K562 (cell line): ENCODE measurements at regions not wholly inside any gene's neighbourhood (a gene's known extent, or its start where the extent isn't known, plus 50 kb on each side); places are given as distances from the start of the nearest gene placed in this dataset.

Experiments
- ATAC-seq: fragments of 200-7000 bp; cut with Tn5 transposase; 3 replicates; pipeline ENCODE4 v1.9.1; 2020; ENCODE audit warnings: moderate library complexity
- BruUV-seq: library from RNA; stranded (reverse); fragments of 400-500 nt; replicated peaks from 2 replicates; lab custom pipeline; 2021; lab: Mats Ljungman, UMichigan
- CTCF ChIA-PET: fragments of 300-600 bp; formaldehyde crosslinking; extraction: SDS; loops from one replicate; lab custom pipeline; 2021; ENCODE audit warnings: low intra/inter-chr PET ratio; lab: Yijun Ruan, JAX
- POLR2A ChIA-PET: fragments of 300-600, 350-650 bp; sonication (Branson Sonifier 250); formaldehyde crosslinking; extraction: SDS; loops from one replicate; lab custom pipeline; 2021; ENCODE audit warnings: antibody characterized with exemption, inconsistent platforms; lab: Yijun Ruan, JAX
- DNase-seq, 4 experiments: peaks; one replicate each; pipeline versions ENCODE4 v3.0.0 to v3.0.0-alpha.2; 2011 to 2018; ENCODE audit warnings: low spot score in 3 of 4, mixed read lengths in 3 of 4; ENCODE audit errors: extremely low read depth in 1 of 4
- FAIRE-seq: peaks from 2 replicates; lab custom pipeline; 2011; peaks lifted over from hg19 to GRCh38; lab: Jason Lieb, UNC
- H2AFZ ChIP-seq: 2 replicates; pipeline ENCODE4 v1.6.0; 2011; ENCODE audit warnings: low read depth, low read length, control low read depth, inconsistent platforms
- H3K27ac ChIP-seq: fragments of 200-600 bp; 3 replicates; pipeline ENCODE4 v1.8.0; 2011; ENCODE audit warnings: low read depth, mild to moderate bottlenecking, control low read depth, inconsistent platforms, low read length, moderate library complexity, mixed read lengths; ENCODE audit errors: extremely low read depth
- H3K27me3 ChIP-seq, 2 experiments: fragments of 300-600 bp in 1 of 2; 2 replicates in 1 of 2; 3 replicates in 1 of 2; pipeline versions ENCODE4 v1.6.0 to v1.8.0; 2011; ENCODE audit warnings: inconsistent platforms in 2 of 2, low read length in 2 of 2, mild to moderate bottlenecking in 1 of 2, mixed read lengths in 1 of 2, moderate library complexity in 1 of 2; ENCODE audit not compliant: control insufficient read depth in 2 of 2, insufficient read depth in 2 of 2
- H3K36me3 ChIP-seq: fragments of 300-600 bp; 3 replicates; pipeline ENCODE4 v1.8.0; 2011; ENCODE audit warnings: mild to moderate bottlenecking, low read length, inconsistent platforms; ENCODE audit not compliant: control insufficient read depth, insufficient read depth
- H3K4me1 ChIP-seq, 2 experiments: fragments of 200-600 bp in 1 of 2; replicated peaks in 1 of 2; 2 replicates in 1 of 2; 3 replicates in 1 of 2; pipeline versions ENCODE4 v1.5.1 to v1.8.0; 2011; ENCODE audit warnings: inconsistent platforms in 2 of 2, low read length in 2 of 2, mild to moderate bottlenecking in 1 of 2, mixed read lengths in 1 of 2, moderate library complexity in 1 of 2; ENCODE audit not compliant: control insufficient read depth in 2 of 2, insufficient read depth in 2 of 2
- H3K4me2 ChIP-seq: 2 replicates; pipeline ENCODE4 v1.6.1; 2011; ENCODE audit warnings: low read length, control low read depth, inconsistent platforms, mixed read lengths; ENCODE audit not compliant: insufficient read depth
- H3K4me3 ChIP-seq: fragments of 200-600 bp; sonication (generic), shearing (Covaris generic); 2 replicates; pipeline ENCODE4 v1.5.1; 2016; ENCODE audit warnings: control low read depth, inconsistent platforms
- H3K79me2 ChIP-seq: fragments of 200-600 bp; 3 replicates; pipeline ENCODE4 v1.8.0; 2011; ENCODE audit warnings: low read length, inconsistent platforms; ENCODE audit not compliant: control insufficient read depth, insufficient read depth
- H3K9ac ChIP-seq, 2 experiments: 2 replicates each; pipeline versions ENCODE4 v1.6.0 to v1.6.1; 2011; ENCODE audit warnings: low read depth in 2 of 2, low read length in 2 of 2, control low read depth in 1 of 2, inconsistent platforms in 1 of 2, mild to moderate bottlenecking in 1 of 2, mixed read lengths in 1 of 2; ENCODE audit not compliant: insufficient read depth in 1 of 2
- H3K9me1 ChIP-seq: one replicate; pipeline ENCODE4 v1.6.0; 2011; ENCODE audit warnings: inconsistent platforms, mild to moderate bottlenecking, low read length, moderate library complexity; ENCODE audit not compliant: control insufficient read depth, insufficient read depth
- H3K9me3 ChIP-seq: replicated peaks from 2 replicates; pipeline ENCODE4 v1.5.1; 2011; ENCODE audit warnings: low read depth, low read length, inconsistent platforms; ENCODE audit not compliant: control insufficient read depth, insufficient read depth
- H4K20me1 ChIP-seq: replicated peaks from 2 replicates; pipeline ENCODE4 v1.6.1; 2011; ENCODE audit warnings: low read length, inconsistent platforms, mixed read lengths; ENCODE audit not compliant: control insufficient read depth, insufficient read depth
- CREB3 ChIP-seq: fragments of 450-650 bp; conservative IDR thresholded peaks from 2 replicates; pipeline ENCODE4 v1.6.1; 2016; ENCODE audit warnings: missing genetic modification characterization, low read depth, mild to moderate bottlenecking, missing compliant biosample characterization, moderate library complexity
- FOXA3 ChIP-seq, 2 experiments: fragments of 450-650 bp in 1 of 2; sonication (generic) in 1 of 2; formaldehyde crosslinking; IDR thresholded peaks in 1 of 2; conservative IDR thresholded peaks in 1 of 2; 2 replicates each; pipeline versions ENCODE4 v1.4.0 to v1.8.0; 2020 to 2022; ENCODE audit warnings: mild to moderate bottlenecking in 2 of 2, missing genetic modification reagents in 1 of 2
- HMG20A ChIP-seq: fragments of 450-650 bp; formaldehyde crosslinking; conservative IDR thresholded peaks from 2 replicates; pipeline ENCODE4 v1.4.0; 2020; ENCODE audit warnings: mild to moderate bottlenecking, mixed read lengths
- MEIS2 ChIP-seq: fragments of 450-650 bp; IDR thresholded peaks from 2 replicates; pipeline ENCODE4 v1.6.1; 2014; ENCODE audit warnings: mild to moderate bottlenecking; ENCODE audit not compliant: partially characterized antibody
- WGBS: fragments of 100-300 bp; shearing (Covaris generic); methylation state at CpG from one replicate; pipeline ENCODE4 v1.1.6; 2016; ENCODE audit warnings: low coverage, mixed read lengths; ENCODE audit not compliant: insufficient coverage; ENCODE audit errors: missing lambda C conversion rate; 5-methylcytosine and 5-hydroxymethylcytosine counted together
- in situ Hi-C: fragments of 300-500 bp; cut with MboI; formaldehyde crosslinking; loops from 4 replicates; pipeline ENCODE4 v1.15.0; 2018; ENCODE audit warnings: inconsistent platforms, mixed read lengths
- intact Hi-C: fragments of 100-400 bp; cut with micrococcal nuclease; formaldehyde crosslinking; loops from 2 replicates; pipeline ENCODE4 v1.14.2; 2022
- TF ChIP-seq, protein P1 (sequence below): fragments of 450-650 bp; IDR thresholded peaks from 2 replicates; pipeline ENCODE4 v1.6.1; 2016
- TF ChIP-seq, protein P2 (sequence below), 2 experiments: fragments of 450-650 bp in 1 of 2; sonication (generic) in 1 of 2; formaldehyde crosslinking in 1 of 2; IDR thresholded peaks in 1 of 2; conservative IDR thresholded peaks in 1 of 2; 2 replicates each; pipeline versions ENCODE4 v1.6.1 to v1.8.1; 2016 to 2023; ENCODE audit warnings: mild to moderate bottlenecking in 2 of 2, moderate library complexity in 2 of 2, inconsistent platforms in 1 of 2, missing genetic modification reagents in 1 of 2
- TF ChIP-seq, protein P3 (sequence below), 2 experiments: fragments of 450-650 bp; formaldehyde crosslinking in 1 of 2; IDR thresholded peaks; 2 replicates each; pipeline versions ENCODE4 v1.4.0 to v1.6.1; 2014 to 2020; ENCODE audit warnings: mild to moderate bottlenecking in 2 of 2, borderline replicate concordance in 1 of 2, low read depth in 1 of 2

- 59% methylated on average over 3 of the region's 3 CpGs for WGBS
- Histone ChIP-seq H3K4me1 (peaks cover 2 to 6% of the 10 kb centered on the region in 2 experiments; a peak in 2 of 5 replicates), H3K4me2 (no peak overlapping the region), H3K9me1 (no peaks in the 10 kb centered on the region), H3K27me3 (no peaks in the 10 kb centered on the region), H3K27ac (no peak overlapping the region), H4K20me1 (no peaks in the 10 kb centered on the region), H3K79me2 (peaks cover 3% of the 10 kb centered on the region; the same call in 1 of the 3 replicates), H3K36me3 (peaks cover 8% of the 10 kb centered on the region; the same call in 2 of the 3 replicates), H2AFZ (no peak overlapping the region), H3K4me3 (no peak overlapping the region), H3K9me3 (no peaks in the 10 kb centered on the region), H3K9ac (no peak overlapping the region)
- no peak for ATAC-seq
- in situ Hi-C loops: no loop called here
- CTCF ChIA-PET: no interaction called here
- DNase-seq: no peak
- no TSS peak for BruUV-seq
- intact Hi-C loops: no loop called here
- no peak for FAIRE-seq
- POLR2A ChIA-PET: interaction anchor here (0.9 kb wide), 1 partner anchor 12 kb away, joined by 3 read pairs; no protein-coding TSS in a partner anchor
- TF ChIP-seq, protein P1, sequence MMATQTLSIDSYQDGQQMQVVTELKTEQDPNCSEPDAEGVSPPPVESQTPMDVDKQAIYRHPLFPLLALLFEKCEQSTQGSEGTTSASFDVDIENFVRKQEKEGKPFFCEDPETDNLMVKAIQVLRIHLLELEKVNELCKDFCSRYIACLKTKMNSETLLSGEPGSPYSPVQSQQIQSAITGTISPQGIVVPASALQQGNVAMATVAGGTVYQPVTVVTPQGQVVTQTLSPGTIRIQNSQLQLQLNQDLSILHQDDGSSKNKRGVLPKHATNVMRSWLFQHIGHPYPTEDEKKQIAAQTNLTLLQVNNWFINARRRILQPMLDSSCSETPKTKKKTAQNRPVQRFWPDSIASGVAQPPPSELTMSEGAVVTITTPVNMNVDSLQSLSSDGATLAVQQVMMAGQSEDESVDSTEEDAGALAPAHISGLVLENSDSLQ: peak; percentile 55
- TF ChIP-seq FOXA3 (CRISPR knock-in tag; conservative IDR thresholded peaks at IDR 0.05 in 1 of 2, IDR thresholded peaks at IDR 0.05 in 1 of 2) (0 out of 4 replicates have a peak, but pooled peaks of 1 of the 2 experiments have one; percentile 16), HMG20A (no peak), CREB3 (no peak), MEIS2 (peak; percentile 60)
- TF ChIP-seq, protein P2, sequence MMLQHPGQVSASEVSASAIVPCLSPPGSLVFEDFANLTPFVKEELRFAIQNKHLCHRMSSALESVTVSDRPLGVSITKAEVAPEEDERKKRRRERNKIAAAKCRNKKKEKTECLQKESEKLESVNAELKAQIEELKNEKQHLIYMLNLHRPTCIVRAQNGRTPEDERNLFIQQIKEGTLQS (IDR thresholded peaks at IDR 0.05): peak; percentile 47
- TF ChIP-seq, protein P2 (CRISPR knock-in tag; conservative IDR thresholded peaks at IDR 0.05): no peak
- TF ChIP-seq, protein P3, sequence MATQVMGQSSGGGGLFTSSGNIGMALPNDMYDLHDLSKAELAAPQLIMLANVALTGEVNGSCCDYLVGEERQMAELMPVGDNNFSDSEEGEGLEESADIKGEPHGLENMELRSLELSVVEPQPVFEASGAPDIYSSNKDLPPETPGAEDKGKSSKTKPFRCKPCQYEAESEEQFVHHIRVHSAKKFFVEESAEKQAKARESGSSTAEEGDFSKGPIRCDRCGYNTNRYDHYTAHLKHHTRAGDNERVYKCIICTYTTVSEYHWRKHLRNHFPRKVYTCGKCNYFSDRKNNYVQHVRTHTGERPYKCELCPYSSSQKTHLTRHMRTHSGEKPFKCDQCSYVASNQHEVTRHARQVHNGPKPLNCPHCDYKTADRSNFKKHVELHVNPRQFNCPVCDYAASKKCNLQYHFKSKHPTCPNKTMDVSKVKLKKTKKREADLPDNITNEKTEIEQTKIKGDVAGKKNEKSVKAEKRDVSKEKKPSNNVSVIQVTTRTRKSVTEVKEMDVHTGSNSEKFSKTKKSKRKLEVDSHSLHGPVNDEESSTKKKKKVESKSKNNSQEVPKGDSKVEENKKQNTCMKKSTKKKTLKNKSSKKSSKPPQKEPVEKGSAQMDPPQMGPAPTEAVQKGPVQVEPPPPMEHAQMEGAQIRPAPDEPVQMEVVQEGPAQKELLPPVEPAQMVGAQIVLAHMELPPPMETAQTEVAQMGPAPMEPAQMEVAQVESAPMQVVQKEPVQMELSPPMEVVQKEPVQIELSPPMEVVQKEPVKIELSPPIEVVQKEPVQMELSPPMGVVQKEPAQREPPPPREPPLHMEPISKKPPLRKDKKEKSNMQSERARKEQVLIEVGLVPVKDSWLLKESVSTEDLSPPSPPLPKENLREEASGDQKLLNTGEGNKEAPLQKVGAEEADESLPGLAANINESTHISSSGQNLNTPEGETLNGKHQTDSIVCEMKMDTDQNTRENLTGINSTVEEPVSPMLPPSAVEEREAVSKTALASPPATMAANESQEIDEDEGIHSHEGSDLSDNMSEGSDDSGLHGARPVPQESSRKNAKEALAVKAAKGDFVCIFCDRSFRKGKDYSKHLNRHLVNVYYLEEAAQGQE (IDR thresholded peaks at IDR 0.05; ENCODE audit: borderline replicate concordance): no peak
- TF ChIP-seq, protein P3 (CRISPR knock-in tag; IDR thresholded peaks at IDR 0.05; ENCODE audit: low read depth): no peak
These were observed 224.8 kb upstream of the NOCT start for GRCh38 chr4:138790706-138791340.
